Activated CD4-positive, alpha-beta T cell treated with anti-CD3 and anti-CD28 coated beads, Interleukin-10, Interleukin-2, amounts not matched to agents 100 ng/mL and 50 ng/mL, durations not matched to agents 16 hours and 8 hours (primary cell): ENCODE measurements at regions not wholly inside any gene's neighbourhood (a gene's known extent, or its start where the extent isn't known, plus 50 kb on each side); places are given as distances from the start of the nearest gene placed in this dataset.

Source experiments
- DNase-seq: peaks from one replicate; pipeline ENCODE4 v3.0.0-alpha.2; 2020

GRCh38 chr15:70254311-70254869 is 156.7 kb upstream of the TLE3 start:
- DNase-seq, result no peak

GRCh38 chr15:70253461-70254156 is 155.9 kb upstream of the TLE3 start:
- no peak for DNase-seq

- DNase-seq, result no peak
Observed at GRCh38 chr15:70252951-70253320, 155.2 kb upstream of the TLE3 start.

GRCh38 chr15:70252056-70252950 is 154.6 kb upstream of the TLE3 start:
- DNase-seq, result no peak

- no peak for DNase-seq
Observed at GRCh38 chr15:70251246-70251990, 153.7 kb upstream of the TLE3 start.

- DNase-seq, result no peak
Observed at GRCh38 chr15:70250208-70251201, 152.8 kb upstream of the TLE3 start.

GRCh38 chr15:70249616-70250015 is 151.9 kb upstream of the TLE3 start:
- no peak for DNase-seq

GRCh38 chr15:70248116-70249025 is 150.7 kb upstream of the TLE3 start:
- no peak for DNase-seq

GRCh38 chr15:70247281-70247680 is 149.6 kb upstream of the TLE3 start:
- no peak for DNase-seq

- no peak for DNase-seq
Observed at GRCh38 chr15:70246623-70247220, 149.0 kb upstream of the TLE3 start.

GRCh38 chr15:70245932-70246622 is 148.4 kb upstream of the TLE3 start:
- peak; percentile 25 for DNase-seq

- no peak for DNase-seq
Observed at GRCh38 chr15:70244978-70245542, 147.3 kb upstream of the TLE3 start.

GRCh38 chr15:70243686-70244540 is 146.2 kb upstream of the TLE3 start:
- no peak for DNase-seq

GRCh38 chr15:70242951-70243685 is 145.4 kb upstream of the TLE3 start:
- no peak for DNase-seq

GRCh38 chr15:70241561-70242320 is 144.0 kb upstream of the TLE3 start:
- no peak for DNase-seq

- no peak for DNase-seq
Observed at GRCh38 chr15:70240820-70241430, 143.2 kb upstream of the TLE3 start.
